ENCODE measurements at regions not wholly inside any gene's neighbourhood (a gene's known extent, or its start where the extent isn't known, plus 50 kb on each side); places are given as distances from the start of the nearest gene placed in this dataset.
"Not testable (repeated sequence)": the region's sequence is repeated elsewhere in the genome, so short reads cannot be mapped to it uniquely, and the experiment has no call there.

DNA sequence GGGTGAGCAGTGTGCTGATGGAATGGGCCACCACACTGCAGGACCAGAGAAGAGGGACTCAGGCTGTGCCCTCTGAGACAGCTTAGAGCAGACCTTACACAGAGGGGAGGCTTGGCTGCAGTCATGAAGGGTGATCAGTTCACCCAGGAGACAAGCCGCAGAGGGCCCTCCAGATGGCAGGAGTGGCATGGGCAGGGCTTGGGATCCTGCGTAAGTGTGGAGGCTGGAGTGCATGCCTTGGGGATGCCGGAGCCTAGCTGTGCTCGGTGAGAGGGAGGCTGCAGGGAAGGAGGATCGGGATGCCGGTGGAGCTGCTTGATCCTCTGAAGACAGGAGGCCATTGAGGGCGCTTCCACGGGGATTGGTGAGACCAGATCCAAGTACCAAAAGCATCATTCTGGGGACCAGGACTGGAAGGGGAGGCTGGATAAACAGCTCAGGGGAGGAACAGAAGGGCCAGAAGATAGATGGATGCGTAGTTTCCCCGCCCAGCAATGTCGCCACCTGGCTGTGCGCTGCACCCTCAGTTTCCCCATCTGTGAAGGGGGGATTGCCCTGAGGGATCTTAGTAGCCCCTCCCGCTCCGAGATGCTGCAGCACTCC, 163.4 kb downstream of the INHBB start:
- no peak for FAIRE-seq
- DNase-seq (ENCODE audit: extremely low spot score, insufficient read length, low read depth): no peak

DNA sequence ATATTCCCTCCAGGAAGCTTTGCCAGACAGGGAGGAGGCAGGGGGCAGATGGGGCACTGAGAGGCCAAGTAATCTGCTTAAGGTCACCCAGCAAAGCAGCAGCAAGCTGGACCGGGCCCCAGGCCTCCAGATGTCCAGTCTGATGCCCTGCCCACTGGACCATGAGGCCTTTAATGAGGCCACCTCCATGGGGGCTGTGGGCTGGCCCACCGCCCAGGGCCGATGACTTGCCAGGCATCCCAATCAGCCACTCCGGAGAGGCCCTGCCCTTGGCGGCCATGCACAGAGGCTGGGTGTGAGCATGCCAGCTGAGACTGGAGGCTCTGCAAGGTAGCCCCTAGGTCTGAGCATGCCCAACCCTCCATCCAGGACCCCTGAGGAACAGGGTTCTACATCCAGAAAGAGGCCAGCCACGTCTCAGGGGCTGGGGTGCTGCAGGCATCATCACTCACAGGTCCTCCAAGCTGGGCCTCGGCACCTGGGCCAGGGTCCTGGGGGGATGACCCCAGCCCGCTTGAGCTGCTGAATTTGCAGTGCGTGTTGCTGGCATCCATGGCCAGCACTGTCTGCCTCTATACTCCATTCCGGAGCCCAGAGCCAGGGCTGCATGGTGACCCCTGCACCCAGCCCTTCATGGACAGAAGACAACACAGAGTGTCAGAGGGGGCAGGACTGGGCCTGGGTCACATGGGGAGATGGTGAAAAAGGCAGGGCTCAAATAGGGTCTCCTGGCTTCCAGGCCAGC, 164.2 kb downstream of the INHBB start:
- FAIRE-seq: no peak
- DNase-seq (ENCODE audit: extremely low spot score, insufficient read length, low read depth): no peak

DNA sequence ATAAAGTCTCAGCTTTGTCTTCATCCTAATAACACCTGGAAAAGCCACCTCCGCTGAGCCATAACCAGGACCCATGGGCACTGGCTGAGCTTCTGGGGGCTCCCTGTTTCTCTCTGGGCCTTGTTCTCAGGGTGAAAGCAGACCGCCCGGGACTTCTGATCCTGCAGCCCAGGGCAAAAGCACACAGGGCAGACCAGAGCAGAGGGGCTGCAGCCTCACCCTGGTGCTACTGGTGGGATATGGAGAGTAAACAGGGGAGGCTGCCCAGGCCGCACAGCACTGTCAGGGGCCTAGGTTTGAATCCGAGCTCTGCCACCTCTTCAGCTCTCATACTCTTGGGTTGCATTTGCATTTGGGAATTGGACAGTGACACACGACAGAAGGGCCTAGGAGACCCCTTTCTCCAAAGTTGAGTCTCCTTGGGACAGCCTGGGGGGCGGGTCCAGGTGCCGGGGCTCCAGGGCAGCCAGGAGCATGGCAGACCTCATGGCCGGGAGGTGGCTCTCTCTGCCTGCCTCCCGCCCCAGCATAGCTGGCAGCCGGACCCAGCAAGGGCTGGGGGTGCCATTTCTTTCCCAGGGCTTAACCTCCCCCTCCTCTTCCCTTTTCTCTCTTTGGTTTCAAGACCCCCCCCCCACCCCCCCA, 164.9 kb downstream of the INHBB start:
- FAIRE-seq: no peak
- DNase-seq (ENCODE audit: extremely low spot score, insufficient read length, low read depth): no peak

DNA sequence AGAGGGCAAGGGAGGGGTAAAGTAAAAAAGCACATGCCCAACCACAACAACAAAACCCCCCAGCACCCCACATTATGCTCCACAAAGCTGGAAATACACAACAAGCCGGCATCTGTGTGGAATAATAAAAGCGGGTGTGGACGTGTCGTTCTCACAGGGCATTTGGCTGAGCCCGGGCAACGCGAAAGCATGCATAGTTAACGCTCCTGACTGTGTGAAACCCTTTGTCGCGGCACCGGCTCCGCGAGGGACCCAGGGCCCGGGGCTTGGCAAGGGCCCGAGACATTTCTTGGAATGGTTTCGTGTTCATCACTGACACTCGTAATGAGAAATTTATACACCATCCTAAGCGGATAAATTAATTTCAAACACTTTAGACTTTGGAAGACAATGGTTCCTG, 165.6 kb downstream of the INHBB start:
- DNase-seq (ENCODE audit: extremely low spot score, insufficient read length, low read depth) (no peak), FAIRE-seq (no peak)

DNA sequence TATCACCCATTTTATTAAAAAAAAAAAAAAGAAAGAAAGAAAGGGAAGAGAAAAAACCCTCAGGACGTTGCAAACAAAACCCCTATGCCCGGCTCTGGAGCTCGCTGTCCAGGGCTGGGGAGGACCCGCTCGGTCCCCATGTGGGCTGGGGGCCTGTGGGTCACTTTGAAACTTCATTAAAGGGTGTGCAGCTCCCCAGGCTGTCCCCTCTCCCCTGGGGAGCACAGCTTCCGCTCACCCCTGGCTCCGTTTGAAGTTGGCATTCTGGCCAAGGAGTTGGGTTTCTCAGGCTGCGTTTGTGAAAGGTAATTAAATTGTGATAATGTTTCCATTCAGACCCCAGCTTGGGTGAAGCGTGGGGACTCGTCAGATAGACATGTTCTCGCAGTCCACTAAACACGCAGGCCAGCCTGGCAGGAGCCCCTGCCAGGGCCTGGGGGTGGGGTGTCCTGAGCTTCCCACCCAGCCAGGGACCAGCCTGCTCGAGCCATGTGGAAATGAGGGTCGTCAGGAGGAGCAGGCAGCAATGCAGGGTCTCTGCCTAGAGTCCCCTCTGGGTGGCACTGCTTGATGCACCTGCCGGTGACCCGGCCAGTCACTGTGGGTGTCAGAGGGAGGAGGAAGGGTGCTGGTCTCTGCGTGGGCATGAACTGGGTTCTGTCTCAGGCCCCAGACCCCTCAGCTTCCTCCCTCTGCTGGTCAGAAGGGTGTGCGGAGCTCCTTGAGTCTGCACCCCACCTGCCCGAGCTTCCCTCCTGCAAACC, 166.2 kb downstream of the INHBB start:
- FAIRE-seq (no peak), DNase-seq (ENCODE audit: extremely low spot score, insufficient read length, low read depth) (no peak)

DNA sequence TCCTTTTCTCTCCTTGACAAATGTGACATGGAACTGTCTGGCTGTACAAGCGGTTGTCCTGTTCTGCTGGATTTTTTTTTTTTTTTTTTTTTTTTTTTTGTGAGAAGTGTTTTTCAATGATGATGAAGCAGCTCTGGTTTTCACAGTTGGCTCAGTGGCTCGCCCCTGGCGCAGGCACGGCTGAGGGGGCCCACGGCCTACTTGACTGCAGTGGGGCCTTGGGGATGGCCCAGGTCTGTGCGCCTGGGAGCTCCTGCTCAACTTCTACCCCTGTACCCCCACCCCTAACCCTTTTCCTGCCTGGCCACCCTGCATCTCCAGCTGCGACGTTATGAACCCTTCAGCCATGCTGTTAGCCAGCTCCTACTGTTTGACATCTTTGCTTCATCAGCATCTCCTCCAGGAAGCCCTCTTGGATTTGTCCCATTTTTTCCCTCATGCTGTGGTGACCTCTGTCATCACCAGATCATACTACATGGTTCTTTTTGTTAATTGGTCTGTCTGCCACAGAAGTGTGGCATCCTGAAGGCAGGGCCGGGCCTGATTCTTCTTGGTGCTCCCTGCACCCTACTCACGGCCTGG, 167.9 kb downstream of the INHBB start:
- no peak for FAIRE-seq
- no peak for DNase-seq (ENCODE audit: extremely low spot score, insufficient read length, low read depth)

DNA sequence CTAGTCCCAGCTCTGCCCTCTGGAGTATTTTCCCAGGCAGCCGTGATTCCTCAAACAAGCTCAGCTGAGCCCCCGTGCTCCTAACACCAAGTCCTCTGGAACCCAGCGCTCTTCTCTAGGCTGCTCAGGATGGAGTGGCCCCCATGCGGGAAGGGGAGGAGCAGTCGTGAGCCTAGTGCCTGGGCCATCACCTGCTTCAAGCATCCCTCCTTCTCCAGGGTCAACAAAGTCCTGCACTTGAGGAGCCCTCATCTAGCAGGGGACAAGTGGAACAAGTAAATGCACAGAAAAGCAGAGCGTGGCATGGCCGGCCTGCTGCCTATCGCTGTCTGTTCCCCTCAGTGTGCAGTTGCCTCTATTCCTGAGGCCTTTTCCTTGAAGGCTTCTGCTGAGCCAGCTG, 168.6 kb downstream of the INHBB start:
- DNase-seq (ENCODE audit: extremely low spot score, insufficient read length, low read depth) (no peak), FAIRE-seq (no peak)

DNA sequence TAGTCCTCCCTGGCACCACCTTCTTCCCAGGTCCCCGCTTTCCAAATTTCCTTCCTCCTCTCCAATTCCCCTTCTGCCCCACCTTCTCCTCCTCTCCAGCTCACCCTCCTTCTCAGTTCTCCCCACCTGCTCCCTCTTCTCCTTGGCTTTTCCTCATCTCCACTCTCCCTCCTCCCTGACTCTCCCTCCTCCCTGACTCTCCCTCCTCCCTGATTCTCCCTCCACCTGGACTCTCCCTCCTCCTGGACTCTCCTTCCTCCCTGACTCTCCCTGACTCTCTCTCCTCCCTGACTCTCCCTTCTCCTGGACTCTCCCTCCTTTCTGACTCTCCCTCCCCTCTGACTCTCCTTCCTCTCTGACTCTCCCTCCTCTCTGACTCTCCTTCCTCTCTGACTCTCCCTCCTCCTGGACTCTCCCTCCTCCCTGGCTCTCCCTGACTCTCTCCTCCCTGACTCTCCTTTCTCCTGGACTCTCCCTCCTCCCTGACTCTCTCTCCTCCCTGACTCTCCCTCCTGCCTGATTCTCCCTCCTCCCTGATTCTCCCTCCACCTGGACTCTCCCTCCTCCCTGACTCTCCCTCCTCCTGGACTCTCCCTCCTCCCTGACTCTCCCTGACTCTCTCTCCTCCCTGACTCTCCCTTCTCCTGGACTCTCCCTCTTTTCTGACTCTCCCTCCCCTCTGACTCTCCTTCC, 169.3 kb downstream of the INHBB start:
- not testable (repeated sequence) for FAIRE-seq; DNase-seq (ENCODE audit: extremely low spot score, insufficient read length, low read depth)

DNA sequence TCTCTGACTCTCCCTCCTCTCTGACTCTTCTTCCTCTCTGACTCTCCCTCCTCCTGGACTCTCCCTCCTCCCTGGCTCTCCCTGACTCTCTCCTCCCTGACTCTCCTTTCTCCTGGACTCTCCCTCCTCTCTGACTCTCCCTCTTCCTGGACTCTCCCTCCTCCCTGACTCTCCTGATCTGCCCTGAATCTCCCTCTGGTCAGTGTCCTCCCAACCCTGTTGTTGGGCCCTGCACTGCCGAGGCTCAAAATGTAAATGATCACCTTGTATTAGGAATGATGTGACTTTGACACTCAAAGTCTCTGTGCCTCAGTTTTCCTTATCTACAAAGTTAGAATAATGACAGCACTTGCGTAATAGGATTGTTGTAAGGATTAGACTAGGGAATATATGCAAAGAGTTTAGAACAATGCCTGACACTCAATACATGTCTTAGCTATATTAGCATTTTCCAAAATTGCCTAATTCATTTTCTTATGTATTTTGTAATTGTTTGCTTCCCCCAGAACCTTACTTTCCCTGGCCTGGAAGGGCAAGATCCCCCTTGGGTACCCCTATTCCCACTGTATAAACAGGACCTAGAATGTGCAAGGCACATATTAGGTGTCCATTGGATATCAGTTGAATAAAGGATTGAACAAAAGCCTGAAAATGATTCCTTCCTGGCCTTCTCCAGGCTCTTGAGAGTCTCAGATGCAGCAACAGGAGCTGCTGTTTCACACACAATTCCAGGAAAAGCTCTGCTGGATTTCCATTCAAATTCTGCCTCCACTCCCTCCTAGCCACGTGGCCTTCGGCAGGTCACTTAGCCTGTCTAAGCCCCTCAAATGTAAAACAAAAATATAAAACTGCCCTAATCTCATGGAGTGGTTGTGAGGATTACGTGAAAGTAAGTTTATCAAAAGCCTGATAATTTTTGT, 170.1 kb downstream of the INHBB start:
- DNase-seq (ENCODE audit: extremely low spot score, insufficient read length, low read depth) (no peak), FAIRE-seq (no peak)

DNA sequence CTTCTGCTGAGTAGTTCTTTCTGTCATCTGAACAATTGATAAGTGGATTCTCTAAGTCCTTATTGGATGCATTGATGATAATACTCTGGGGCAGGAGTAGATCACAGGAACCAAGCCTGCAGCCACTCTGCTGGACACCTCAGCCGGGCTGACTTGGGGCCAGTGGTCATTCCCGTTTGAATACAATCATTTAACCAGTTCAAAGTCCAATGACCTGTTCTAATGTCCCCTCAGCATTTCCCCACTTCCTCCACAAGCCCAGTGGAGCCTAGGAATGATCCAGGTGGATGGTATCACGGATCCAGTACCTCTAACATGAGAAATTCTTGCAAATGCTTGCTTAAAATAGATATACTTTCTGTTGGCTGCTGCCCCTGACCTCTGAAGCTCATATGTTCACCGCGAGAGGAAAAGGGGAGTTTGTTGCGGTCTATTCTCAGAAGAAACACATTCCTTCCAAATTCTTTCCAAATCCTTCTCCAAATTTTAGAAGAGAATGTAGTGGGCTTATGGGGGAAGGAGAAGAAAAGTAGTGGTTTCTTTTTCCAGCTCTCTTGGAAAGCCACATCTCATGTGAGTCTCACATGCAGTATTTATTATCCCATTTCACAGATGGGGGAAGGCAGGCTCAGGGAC, 170.9 kb downstream of the INHBB start:
- no peak for FAIRE-seq

DNA sequence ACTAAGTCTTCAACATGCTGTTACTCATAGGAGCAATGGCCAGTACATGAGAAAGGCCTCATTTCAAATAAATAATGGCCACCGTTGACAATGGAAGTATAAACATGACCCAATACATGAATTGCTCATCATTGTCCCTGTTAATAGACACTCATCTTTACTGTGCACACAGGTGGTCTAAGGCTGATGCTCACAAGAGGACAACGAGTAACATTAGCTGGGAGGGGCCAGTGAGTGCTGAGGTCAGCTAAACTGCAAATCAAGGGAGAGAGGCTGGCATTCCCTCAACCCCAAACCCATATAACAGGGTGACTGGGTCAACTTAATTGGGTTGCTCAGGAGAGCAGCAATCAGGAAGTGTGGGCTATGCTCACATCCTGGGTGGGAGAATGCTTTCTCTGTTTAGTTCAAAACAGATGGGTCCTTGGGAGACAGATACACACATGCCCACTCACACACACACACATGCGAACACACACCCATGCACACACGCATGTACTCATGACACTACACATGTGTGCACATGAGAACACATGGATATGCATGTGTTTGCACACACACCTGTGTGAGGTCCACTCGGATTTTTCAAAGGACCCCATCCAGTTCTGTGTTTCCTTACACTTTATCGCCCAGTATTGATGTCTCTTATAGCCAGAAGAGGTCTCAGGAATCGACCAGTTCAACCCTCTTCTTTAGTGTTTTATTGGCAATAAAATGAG, 172.0 kb downstream of the INHBB start:
- FAIRE-seq (no peak), DNase-seq (ENCODE audit: extremely low spot score, insufficient read length, low read depth) (no peak)

More for the DNA sequence above, 170.9 kb downstream of the INHBB start:
- no peak for DNase-seq (ENCODE audit: extremely low spot score, insufficient read length, low read depth)

DNA sequence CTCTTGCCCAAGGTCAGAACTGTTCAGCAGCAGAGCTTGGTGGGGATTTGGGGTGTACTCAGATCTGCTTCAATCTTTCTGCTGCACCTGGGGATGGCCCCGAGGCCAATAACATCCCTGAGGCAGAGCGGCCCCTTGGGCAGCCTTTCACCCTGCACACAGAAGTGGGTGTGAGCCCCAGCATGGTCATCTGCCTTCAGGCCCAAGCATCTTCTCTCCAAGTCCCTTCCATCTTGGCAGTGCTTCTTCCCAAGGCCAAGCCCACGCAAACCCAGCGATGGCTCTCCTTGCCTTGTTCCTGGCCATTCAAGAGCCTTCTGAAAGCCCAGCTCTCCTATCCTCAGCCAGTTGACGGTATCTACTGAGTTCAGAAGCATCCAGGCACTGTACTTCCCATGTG, 172.9 kb downstream of the INHBB start:
- DNase-seq (ENCODE audit: extremely low spot score, insufficient read length, low read depth) (no peak), FAIRE-seq (no peak)

DNA sequence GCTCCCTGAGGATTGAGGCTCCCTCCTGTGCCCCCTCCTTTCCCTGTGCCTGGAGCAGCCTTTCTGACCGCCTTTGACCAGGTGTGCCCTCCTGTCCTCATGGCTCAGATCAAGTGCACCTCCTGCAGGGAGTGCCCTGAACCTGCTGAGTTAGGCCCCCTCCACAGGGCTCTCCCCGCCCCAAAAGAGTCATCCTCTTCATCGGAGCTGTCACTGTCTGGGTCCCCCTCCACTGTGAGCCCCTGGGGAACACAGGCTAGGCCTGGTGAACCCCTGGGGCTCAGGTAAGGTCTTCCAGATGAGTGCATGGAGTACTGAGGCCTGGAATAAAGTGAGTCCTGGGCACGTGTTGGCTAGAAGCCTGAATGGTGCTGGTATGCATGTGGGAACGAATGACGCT, 173.5 kb downstream of the INHBB start:
- DNase-seq (ENCODE audit: extremely low spot score, insufficient read length, low read depth): no peak
- no peak for FAIRE-seq

DNA sequence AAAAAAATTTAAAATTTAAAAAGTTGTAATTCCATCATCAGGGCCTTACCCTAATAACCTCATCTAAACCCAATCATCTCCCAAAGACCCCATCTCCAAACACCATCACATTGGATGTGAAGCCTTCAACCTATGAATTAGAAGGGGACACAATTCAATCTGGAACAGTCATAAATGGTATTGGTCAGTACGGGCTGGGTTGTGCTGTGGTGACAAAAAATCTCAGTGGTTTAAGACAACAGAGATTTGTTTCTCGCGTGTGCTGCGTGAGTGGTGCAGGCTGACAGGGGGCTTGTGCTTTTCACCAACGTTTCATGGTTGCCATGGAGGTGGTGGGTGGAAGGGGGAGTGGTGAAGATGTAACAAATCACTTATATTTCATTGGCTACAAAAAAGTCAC, 174.5 kb downstream of the INHBB start:
- no peak for FAIRE-seq
- DNase-seq (ENCODE audit: extremely low spot score, insufficient read length, low read depth): no peak

DNA sequence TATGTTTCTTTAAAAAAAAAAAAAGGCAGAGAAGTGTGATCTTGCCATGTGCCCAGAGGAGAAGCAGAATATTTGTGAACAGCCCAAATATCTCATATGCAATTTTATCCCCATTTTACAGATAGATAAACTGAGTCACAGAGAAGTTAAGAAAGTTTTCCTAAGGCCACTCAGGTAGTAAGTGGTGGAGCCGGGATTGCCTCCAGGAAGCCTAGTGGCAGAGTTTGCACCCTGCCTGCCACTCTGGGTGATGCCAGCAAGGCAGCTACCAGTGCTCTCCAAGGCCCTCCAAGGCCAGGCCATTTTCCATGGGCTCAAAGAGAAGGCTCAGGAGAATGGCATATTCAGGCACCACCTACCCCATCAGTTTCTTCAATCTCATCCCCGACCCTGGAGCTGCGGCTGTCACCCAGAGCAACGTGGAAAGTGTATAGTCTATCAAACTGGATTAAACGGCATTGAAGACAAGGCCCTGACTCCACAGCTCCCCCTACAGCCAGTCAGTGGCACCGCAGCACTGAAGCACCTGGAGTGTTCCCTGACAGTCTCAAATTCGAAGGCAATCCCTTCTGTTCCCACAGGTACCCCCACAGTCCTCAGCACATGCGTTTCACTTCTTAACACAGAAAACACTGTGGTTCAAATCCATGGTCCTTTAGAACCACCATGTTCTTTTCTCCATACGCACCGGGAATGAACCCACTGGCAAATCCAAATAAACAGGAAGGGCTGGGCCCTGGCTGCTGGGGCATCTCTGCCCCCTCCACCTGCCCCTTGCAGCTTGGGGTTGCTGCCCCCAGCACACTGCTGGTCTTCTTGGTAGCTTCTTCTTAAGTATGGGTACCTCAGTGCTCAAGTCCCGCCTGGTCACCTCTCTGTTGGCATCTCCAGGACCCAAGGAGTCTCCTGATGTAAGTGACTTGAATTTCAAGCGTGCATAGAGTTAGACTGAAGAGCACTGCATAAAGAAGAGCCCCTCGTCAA, 175.3 kb downstream of the INHBB start:
- FAIRE-seq: no peak
- DNase-seq (ENCODE audit: extremely low spot score, insufficient read length, low read depth): no peak

DNA sequence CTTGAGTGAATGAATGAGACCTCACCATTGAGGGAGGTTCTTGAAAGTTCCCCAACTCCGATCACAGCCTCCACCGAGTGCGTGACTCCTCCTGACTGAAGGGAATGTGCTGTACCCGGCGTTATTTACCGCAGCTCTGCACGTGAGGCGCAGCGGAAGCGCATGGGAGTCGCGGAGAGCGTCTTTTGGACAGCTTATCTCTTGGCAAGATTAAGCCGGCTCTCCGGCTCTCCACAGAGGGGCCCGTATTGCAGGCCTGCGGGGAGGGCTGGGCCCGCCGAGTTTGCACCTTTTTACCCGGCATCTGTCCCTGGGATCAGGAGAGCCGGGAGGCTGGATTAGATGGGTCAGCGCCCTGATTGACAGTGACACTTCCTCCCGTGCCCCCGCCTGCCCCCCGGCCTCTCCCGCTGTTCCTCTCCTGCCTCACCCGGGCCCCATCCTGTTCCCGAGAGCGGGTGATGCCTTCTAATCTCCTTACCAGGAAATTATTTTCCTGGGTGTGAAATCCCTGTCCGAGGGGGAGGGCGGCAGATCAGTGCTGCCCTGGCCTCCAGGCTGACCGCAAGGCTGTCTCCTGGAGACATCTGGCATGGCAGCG, 176.3 kb downstream of the INHBB start:
- DNase-seq (ENCODE audit: extremely low spot score, insufficient read length, low read depth): no peak
- FAIRE-seq: no peak

Data from GM18507 (cell line).